ENCODE measurements at regions not wholly inside any gene's neighbourhood (a gene's known extent, or its start where the extent isn't known, plus 50 kb on each side); places are given as distances from the start of the nearest gene placed in this dataset.

- no peak for TF ChIP-seq TSHZ2 (CRISPR knock-in tag; IDR thresholded peaks at IDR 0.05)
- TF ChIP-seq, protein P1, sequence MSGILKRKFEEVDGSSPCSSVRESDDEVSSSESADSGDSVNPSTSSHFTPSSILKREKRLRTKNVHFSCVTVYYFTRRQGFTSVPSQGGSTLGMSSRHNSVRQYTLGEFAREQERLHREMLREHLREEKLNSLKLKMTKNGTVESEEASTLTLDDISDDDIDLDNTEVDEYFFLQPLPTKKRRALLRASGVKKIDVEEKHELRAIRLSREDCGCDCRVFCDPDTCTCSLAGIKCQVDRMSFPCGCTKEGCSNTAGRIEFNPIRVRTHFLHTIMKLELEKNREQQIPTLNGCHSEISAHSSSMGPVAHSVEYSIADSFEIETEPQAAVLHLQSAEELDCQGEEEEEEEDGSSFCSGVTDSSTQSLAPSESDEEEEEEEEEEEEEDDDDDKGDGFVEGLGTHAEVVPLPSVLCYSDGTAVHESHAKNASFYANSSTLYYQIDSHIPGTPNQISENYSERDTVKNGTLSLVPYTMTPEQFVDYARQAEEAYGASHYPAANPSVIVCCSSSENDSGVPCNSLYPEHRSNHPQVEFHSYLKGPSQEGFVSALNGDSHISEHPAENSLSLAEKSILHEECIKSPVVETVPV (CRISPR knock-in tag; IDR thresholded peaks at IDR 0.05) = no peak
- no peak for TF ChIP-seq OSR1 (CRISPR knock-in tag; IDR thresholded peaks at IDR 0.05)
- no peak for TF ChIP-seq ZFP30 (CRISPR knock-in tag; IDR thresholded peaks at IDR 0.05)
- no peak for TF ChIP-seq ESRRG (CRISPR knock-in tag; IDR thresholded peaks at IDR 0.05)
Measured at GRCh38 chr7:126222782-126223181, 1030.0 kb downstream of the GRM8 start (continued).

DNA sequence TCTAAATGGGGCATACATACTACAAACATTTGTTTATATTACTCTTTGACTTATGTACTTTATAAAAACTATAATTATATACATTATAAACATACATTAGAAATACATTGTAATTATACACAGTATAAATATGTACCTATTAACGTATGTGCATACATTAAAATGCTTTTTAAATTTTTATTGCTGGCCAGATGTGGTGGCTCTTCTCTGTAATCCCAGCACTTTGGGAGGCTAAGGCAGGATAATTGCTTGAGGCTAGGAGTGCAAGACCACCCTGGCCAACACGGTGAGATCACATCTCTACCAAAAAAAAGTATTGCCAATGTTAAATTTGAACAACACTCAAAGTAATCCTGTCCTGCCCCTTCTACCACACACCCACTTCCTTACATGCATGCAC, 1037.0 kb downstream of the GRM8 start:
- no peak for ATAC-seq
- TF ChIP-seq RARB (CRISPR knock-in tag; IDR thresholded peaks at IDR 0.05) (no peak), CSDC2 (CRISPR knock-in tag; IDR thresholded peaks at IDR 0.05) (no peak), ZFP30 (CRISPR knock-in tag; IDR thresholded peaks at IDR 0.05) (no peak), TSHZ2 (CRISPR knock-in tag; IDR thresholded peaks at IDR 0.05) (no peak), POU6F1 (CRISPR knock-in tag; IDR thresholded peaks at IDR 0.05; ENCODE audit: borderline replicate concordance, low read depth) (no peak), PPARA (CRISPR knock-in tag; IDR thresholded peaks at IDR 0.05; ENCODE audit: borderline replicate concordance) (no peak), ZC3H10 (CRISPR knock-in tag; IDR thresholded peaks at IDR 0.05) (no peak), ZNF70 (CRISPR knock-in tag; IDR thresholded peaks at IDR 0.05) (no peak), OSR1 (CRISPR knock-in tag; IDR thresholded peaks at IDR 0.05) (no peak), ZFP3 (CRISPR knock-in tag; IDR thresholded peaks at IDR 0.05) (no peak)

DNA sequence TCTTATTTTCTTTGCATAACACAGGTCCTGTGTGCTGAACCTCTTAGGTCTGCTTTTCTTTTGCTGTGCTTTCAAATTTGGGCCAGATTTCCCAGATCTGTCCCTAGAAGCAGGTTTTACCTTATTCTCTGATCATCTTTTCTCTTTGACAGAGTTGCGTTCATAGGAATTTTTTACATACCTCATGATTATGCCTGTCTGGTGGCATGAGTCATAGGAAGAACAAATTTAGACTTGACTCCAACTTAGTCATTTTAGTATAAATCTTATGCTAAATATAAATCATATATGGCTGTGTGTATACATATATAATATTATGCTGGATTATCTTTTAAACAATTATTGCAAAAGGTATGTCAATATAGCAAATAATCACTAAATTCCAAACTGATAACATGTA, 1038.9 kb downstream of the GRM8 start:
- TF ChIP-seq PPARA (CRISPR knock-in tag; IDR thresholded peaks at IDR 0.05; ENCODE audit: borderline replicate concordance) (no peak), ISL1 (CRISPR knock-in tag; IDR thresholded peaks at IDR 0.05) (peak; percentile 37; the same call in 1 of the 2 replicates), ZC3H10 (CRISPR knock-in tag; IDR thresholded peaks at IDR 0.05) (no peak), ESRRG (CRISPR knock-in tag; IDR thresholded peaks at IDR 0.05) (no peak), OSR1 (CRISPR knock-in tag; IDR thresholded peaks at IDR 0.05) (no peak), TOX (CRISPR knock-in tag; IDR thresholded peaks at IDR 0.05; ENCODE audit: borderline replicate concordance) (no peak)
- TF ChIP-seq, protein P1 (CRISPR knock-in tag; IDR thresholded peaks at IDR 0.05) = no peak
- no peak for ATAC-seq

- no peak for ATAC-seq
- TF ChIP-seq PATZ1 (CRISPR knock-in tag; IDR thresholded peaks at IDR 0.05; ENCODE audit: borderline replicate concordance) (no peak), PPARA (CRISPR knock-in tag; IDR thresholded peaks at IDR 0.05; ENCODE audit: borderline replicate concordance) (no peak), ZNF565 (CRISPR knock-in tag; conservative IDR thresholded peaks at IDR 0.05; ENCODE audit: low read depth) (no peak)
- TF ChIP-seq, protein P1 (CRISPR knock-in tag; IDR thresholded peaks at IDR 0.05) = no peak
Measured at GRCh38 chr7:126211875-126212274, 1040.9 kb downstream of the GRM8 start.
